Karpas-422 (cell line): ENCODE measurements at regions not wholly inside any gene's neighbourhood (a gene's known extent, or its start where the extent isn't known, plus 50 kb on each side); places are given as distances from the start of the nearest gene placed in this dataset.

Experiments used
- DNase-seq: peaks from one replicate; pipeline ENCODE4 v3.0.0-alpha.2; 2015
- H2AFZ ChIP-seq: fragments of 200-600 bp; sonication (generic); 2 replicates; pipeline ENCODE4 v1.6.1; 2014; ENCODE audit warnings: antibody characterized with exemption, low read length, mixed read lengths
- H3K27ac ChIP-seq: fragments of 200-600 bp; sonication (generic); 2 replicates; pipeline ENCODE4 v1.5.1; 2014; ENCODE audit warnings: mild to moderate bottlenecking, low read length, moderate library complexity
- H3K27me3 ChIP-seq: fragments of 200-600 bp; sonication (generic); 2 replicates; pipeline ENCODE4 v1.6.1; 2014; ENCODE audit warnings: low read length, mixed read lengths
- H3K36me3 ChIP-seq: fragments of 200-600 bp; sonication (generic); 2 replicates; pipeline ENCODE4 v1.6.1; 2014; ENCODE audit warnings: low read length, mixed read lengths; ENCODE audit not compliant: insufficient read depth
- H3K4me1 ChIP-seq: fragments of 200-600 bp; sonication (generic); 2 replicates; pipeline ENCODE4 v1.6.1; 2014; ENCODE audit warnings: mild to moderate bottlenecking, low read length, mixed read lengths
- H3K4me2 ChIP-seq: fragments of 200-600 bp; sonication (generic); 2 replicates; pipeline ENCODE4 v1.6.1; 2014; ENCODE audit warnings: low read length, low read depth, mild to moderate bottlenecking; ENCODE audit not compliant: poor library complexity, severe bottlenecking
- H3K4me3 ChIP-seq: fragments of 200-600 bp; sonication (generic); 2 replicates; pipeline ENCODE4 v1.5.1; 2014; ENCODE audit warnings: mild to moderate bottlenecking, antibody characterized with exemption, low read length, mixed read lengths
- H3K79me2 ChIP-seq: fragments of 200-600 bp; sonication (generic); 2 replicates; pipeline ENCODE4 v1.6.1; 2014; ENCODE audit warnings: mild to moderate bottlenecking, low read length, mixed read lengths
- H3K9ac ChIP-seq: fragments of 200-600 bp; sonication (generic); 2 replicates; pipeline ENCODE4 v1.6.0; 2014; ENCODE audit warnings: low read length
- H3K9me2 ChIP-seq: fragments of 200-600 bp; sonication (generic), shearing (Covaris generic); replicated peaks from 2 replicates; pipeline ENCODE4 v1.6.0; 2014; ENCODE audit warnings: mild to moderate bottlenecking, low read length, moderate library complexity; ENCODE audit not compliant: insufficient read depth
- H3K9me3 ChIP-seq: fragments of 300-700, 200-600 bp; sonication (generic); 2 replicates; pipeline ENCODE4 v1.6.1; 2014; ENCODE audit warnings: low read length, mixed read lengths
- H4K20me1 ChIP-seq: fragments of 200-600 bp; sonication (generic); 2 replicates; pipeline ENCODE4 v1.6.1; 2014; ENCODE audit warnings: mild to moderate bottlenecking, antibody characterized with exemption, low read length, low read depth; ENCODE audit not compliant: insufficient read depth

GRCh38 chr4:35556387-35556786 lies 687.9 kb downstream of the ARAP2 start:
- Histone ChIP-seq H3K4me3 (no peak overlapping the region), H3K27ac (no peak overlapping the region), H3K79me2 (no peaks in the 10 kb centered on the region), H3K9ac (no peak overlapping the region), H3K27me3 (no peaks in the 10 kb centered on the region), H3K9me2 (no peaks in the 10 kb centered on the region), H3K4me2 (no peak overlapping the region), H4K20me1 (no peaks in the 10 kb centered on the region), H3K9me3 (peaks cover 45% of the 10 kb centered on the region), H3K4me1 (no peaks in the 10 kb centered on the region), H3K36me3 (no peaks in the 10 kb centered on the region), H2AFZ (no peak overlapping the region)
- DNase-seq = no peak

- Histone ChIP-seq H3K79me2 (no peaks in the 10 kb centered on the region), H3K36me3 (no peaks in the 10 kb centered on the region), H3K9me3 (peaks cover 33% of the 10 kb centered on the region), H4K20me1 (no peaks in the 10 kb centered on the region), H3K27ac (no peak overlapping the region), H3K4me1 (no peaks in the 10 kb centered on the region), H3K9me2 (no peaks in the 10 kb centered on the region), H3K4me3 (no peak overlapping the region), H3K27me3 (no peaks in the 10 kb centered on the region), H2AFZ (no peak overlapping the region), H3K9ac (no peak overlapping the region), H3K4me2 (no peak overlapping the region)
- DNase-seq = no peak
Measured at GRCh38 chr4:35559559-35560365, 684.6 kb downstream of the ARAP2 start.

GRCh38 chr4:35562861-35563260 lies 681.5 kb downstream of the ARAP2 start:
- Histone ChIP-seq H3K9ac (no peak overlapping the region), H3K27ac (no peak overlapping the region), H3K9me3 (peaks cover 26% of the 10 kb centered on the region), H3K4me3 (no peak overlapping the region), H3K27me3 (no peaks in the 10 kb centered on the region), H4K20me1 (no peaks in the 10 kb centered on the region), H3K4me2 (no peak overlapping the region), H3K79me2 (no peaks in the 10 kb centered on the region), H3K9me2 (no peaks in the 10 kb centered on the region), H3K36me3 (no peaks in the 10 kb centered on the region), H3K4me1 (no peaks in the 10 kb centered on the region), H2AFZ (no peak overlapping the region)
- DNase-seq = no peak

- Histone ChIP-seq H3K9me2 (no peaks in the 10 kb centered on the region), H4K20me1 (no peaks in the 10 kb centered on the region), H3K4me3 (no peak overlapping the region), H3K9ac (no peak overlapping the region), H3K4me1 (no peaks in the 10 kb centered on the region), H3K27ac (no peak overlapping the region), H3K36me3 (no peaks in the 10 kb centered on the region), H3K4me2 (no peak overlapping the region), H2AFZ (no peak overlapping the region), H3K9me3 (peaks cover 15% of the 10 kb centered on the region), H3K79me2 (no peaks in the 10 kb centered on the region), H3K27me3 (no peaks in the 10 kb centered on the region)
- no peak for DNase-seq
Measured at GRCh38 chr4:35565640-35566039, 678.7 kb downstream of the ARAP2 start.

- Histone ChIP-seq H2AFZ (no peak overlapping the region), H3K9me3 (peaks cover 21% of the 10 kb centered on the region), H3K4me3 (no peak overlapping the region), H3K9me2 (no peaks in the 10 kb centered on the region), H3K9ac (no peak overlapping the region), H3K36me3 (no peaks in the 10 kb centered on the region), H3K27me3 (no peaks in the 10 kb centered on the region), H3K4me1 (no peaks in the 10 kb centered on the region), H4K20me1 (no peaks in the 10 kb centered on the region), H3K27ac (no peak overlapping the region), H3K79me2 (no peaks in the 10 kb centered on the region), H3K4me2 (no peak overlapping the region)
- no peak for DNase-seq
Measured at GRCh38 chr4:35591035-35591434, 653.3 kb downstream of the ARAP2 start.

GRCh38 chr4:35604252-35604651 lies 640.1 kb downstream of the ARAP2 start:
- Histone ChIP-seq H3K27me3 (no peaks in the 10 kb centered on the region), H3K4me3 (no peak overlapping the region), H3K9me2 (no peaks in the 10 kb centered on the region), H3K4me2 (no peak overlapping the region), H2AFZ (no peak overlapping the region), H3K27ac (no peak overlapping the region), H4K20me1 (no peaks in the 10 kb centered on the region), H3K79me2 (no peaks in the 10 kb centered on the region), H3K9ac (no peak overlapping the region), H3K36me3 (no peaks in the 10 kb centered on the region), H3K4me1 (no peaks in the 10 kb centered on the region), H3K9me3 (peaks cover 11% of the 10 kb centered on the region)
- no peak for DNase-seq

GRCh38 chr4:35604724-35605123 lies 639.6 kb downstream of the ARAP2 start:
- H3K9ac ChIP-seq = no peak overlapping the region
- H3K9me2 ChIP-seq = no peaks in the 10 kb centered on the region
- no peaks in the 10 kb centered on the region for H3K4me1 ChIP-seq
- no peaks in the 10 kb centered on the region for H4K20me1 ChIP-seq
- no peak overlapping the region for H3K4me2 ChIP-seq
- H3K27me3 ChIP-seq = no peaks in the 10 kb centered on the region
- H3K79me2 ChIP-seq = no peaks in the 10 kb centered on the region
- no peak overlapping the region for H2AFZ ChIP-seq
- H3K27ac ChIP-seq = no peak overlapping the region
- DNase-seq = no peak
- no peak overlapping the region for H3K4me3 ChIP-seq
- no peaks in the 10 kb centered on the region for H3K36me3 ChIP-seq
- peaks cover 14% of the 10 kb centered on the region for H3K9me3 ChIP-seq

- Histone ChIP-seq H3K9me2 (no peaks in the 10 kb centered on the region), H3K36me3 (no peaks in the 10 kb centered on the region), H3K27me3 (no peaks in the 10 kb centered on the region), H4K20me1 (no peaks in the 10 kb centered on the region), H3K79me2 (no peaks in the 10 kb centered on the region), H2AFZ (no peak overlapping the region), H3K27ac (no peak overlapping the region), H3K4me2 (no peak overlapping the region), H3K9me3 (peaks cover 22% of the 10 kb centered on the region), H3K4me1 (no peaks in the 10 kb centered on the region), H3K9ac (no peak overlapping the region), H3K4me3 (no peak overlapping the region)
- no peak for DNase-seq
Measured at GRCh38 chr4:35608205-35608604, 636.1 kb downstream of the ARAP2 start.
